OCI-LY1 (cell line): ENCODE measurements at regions not wholly inside any gene's neighbourhood (a gene's known extent, or its start where the extent isn't known, plus 50 kb on each side); places are given as distances from the start of the nearest gene placed in this dataset.

Experiments
- H2AFZ ChIP-seq: fragments of 200-600 bp; sonication (generic), shearing (Covaris generic); 2 replicates; pipeline ENCODE4 v1.6.0; 2014; ENCODE audit warnings: antibody characterized with exemption, mild to moderate bottlenecking, low read length
- H3F3A ChIP-seq: fragments of 200-600 bp; sonication (generic), shearing (Covaris generic); 2 replicates; pipeline ENCODE4 v1.6.0; 2014; ENCODE audit warnings: mild to moderate bottlenecking, antibody characterized with exemption, low read length, moderate library complexity; ENCODE audit not compliant: insufficient read depth
- H3K27ac ChIP-seq: fragments of 200-600 bp; sonication (generic); 2 replicates; pipeline ENCODE4 v1.5.1; 2014; ENCODE audit warnings: low read length, mixed run types, mild to moderate bottlenecking, low read depth; ENCODE audit not compliant: poor library complexity, severe bottlenecking
- H3K27me3 ChIP-seq: fragments of 200-600 bp; sonication (generic); 2 replicates; pipeline ENCODE4 v1.6.0; 2014; ENCODE audit warnings: antibody characterized with exemption, mild to moderate bottlenecking, low read length, moderate library complexity; ENCODE audit not compliant: insufficient read depth
- H3K36me3 ChIP-seq: fragments of 200-600 bp; sonication (generic); 2 replicates; pipeline ENCODE4 v1.6.1; 2014; ENCODE audit warnings: mild to moderate bottlenecking, antibody characterized with exemption, low read length, moderate library complexity, mixed read lengths; ENCODE audit not compliant: insufficient read depth
- H3K4me1 ChIP-seq: fragments of 200-600 bp; sonication (generic); 2 replicates; pipeline ENCODE4 v1.5.1; 2014; ENCODE audit warnings: mild to moderate bottlenecking, low read length, moderate library complexity; ENCODE audit not compliant: insufficient read depth, severe bottlenecking
- H3K4me2 ChIP-seq: fragments of 200-600 bp; sonication (generic), shearing (Covaris generic); 2 replicates; pipeline ENCODE4 v1.6.1; 2014; ENCODE audit warnings: low read length
- H3K4me3 ChIP-seq: fragments of 200-600 bp; sonication (generic); 2 replicates; pipeline ENCODE4 v1.5.1; 2014; ENCODE audit warnings: low read length, low read depth, mild to moderate bottlenecking, mixed read lengths; ENCODE audit not compliant: poor library complexity, severe bottlenecking
- H3K79me2 ChIP-seq: fragments of 200-600 bp; shearing (Covaris generic); 2 replicates; pipeline ENCODE4 v1.6.1; 2016; ENCODE audit warnings: mixed run types, low read length, mixed read lengths; ENCODE audit not compliant: insufficient read depth
- H3K9ac ChIP-seq: fragments of 200-600 bp; sonication (generic), shearing (Covaris generic); 2 replicates; pipeline ENCODE4 v1.6.1; 2014; ENCODE audit warnings: mild to moderate bottlenecking, low read length, mixed read lengths
- H3K9me2 ChIP-seq: fragments of 200-600 bp; sonication (generic), shearing (Covaris generic); 2 replicates; pipeline ENCODE4 v1.6.1; 2014; ENCODE audit warnings: low read depth, mild to moderate bottlenecking, low read length, mixed read lengths
- H3K9me3 ChIP-seq: fragments of 200-600 bp; shearing (Covaris generic); 2 replicates; pipeline ENCODE4 v1.6.1; 2014; ENCODE audit warnings: low read length, mixed read lengths
- H4K20me1 ChIP-seq: fragments of 200-600 bp; sonication (generic), shearing (Covaris generic); 2 replicates; pipeline ENCODE4 v1.6.0; 2016; ENCODE audit warnings: mild to moderate bottlenecking, low read length; ENCODE audit not compliant: insufficient read depth
- CTCF ChIP-seq: fragments of 200-600 bp; sonication (generic), shearing (Covaris generic); IDR thresholded peaks from 2 replicates; pipeline ENCODE4 v1.5.1; 2017; ENCODE audit warnings: mild to moderate bottlenecking, antibody characterized with exemption, low read length, moderate library complexity, mixed read lengths
- EZH2 ChIP-seq: fragments of 200-600 bp; sonication (generic), shearing (Covaris generic); IDR thresholded peaks from 2 replicates; pipeline ENCODE4 v1.8.0; 2017; ENCODE audit warnings: borderline replicate concordance, mixed run types, mild to moderate bottlenecking, antibody characterized with exemption, low read length, moderate library complexity, mixed read lengths

- Histone ChIP-seq H3K9me2 (no peaks in the 10 kb centered on the region), H3K9me3 (no peaks in the 10 kb centered on the region), H3F3A (no peaks in the 10 kb centered on the region), H3K79me2 (no peaks in the 10 kb centered on the region), H4K20me1 (no peaks in the 10 kb centered on the region), H3K9ac (no peak overlapping the region), H3K27ac (no peak overlapping the region), H3K27me3 (no peaks in the 10 kb centered on the region), H3K36me3 (no peaks in the 10 kb centered on the region), H3K4me1 (no peaks in the 10 kb centered on the region), H3K4me2 (no peak overlapping the region), H3K4me3 (no peak overlapping the region), H2AFZ (no peak overlapping the region)
- TF ChIP-seq CTCF (no peak), EZH2 (no peak)
Measured at GRCh38 chr9:115730845-115731244, 422.7 kb upstream of the PAPPA start.

- Histone ChIP-seq H3F3A (no peaks in the 10 kb centered on the region), H3K27ac (no peak overlapping the region), H2AFZ (no peak overlapping the region), H3K4me3 (no peak overlapping the region), H3K27me3 (no peaks in the 10 kb centered on the region), H3K79me2 (no peaks in the 10 kb centered on the region), H3K9me2 (no peaks in the 10 kb centered on the region), H3K4me2 (no peak overlapping the region), H3K9ac (no peak overlapping the region), H3K9me3 (no peaks in the 10 kb centered on the region), H3K4me1 (no peaks in the 10 kb centered on the region), H3K36me3 (no peaks in the 10 kb centered on the region), H4K20me1 (no peaks in the 10 kb centered on the region)
- no peak for TF ChIP-seq CTCF
- TF ChIP-seq EZH2 = no peak
Measured at GRCh38 chr9:115733318-115734110, 420.1 kb upstream of the PAPPA start.

- no peaks in the 10 kb centered on the region for H3K79me2 ChIP-seq
- H3F3A ChIP-seq = no peaks in the 10 kb centered on the region
- H4K20me1 ChIP-seq = no peaks in the 10 kb centered on the region
- H2AFZ ChIP-seq = no peak overlapping the region
- H3K36me3 ChIP-seq = no peaks in the 10 kb centered on the region
- no peak overlapping the region for H3K9ac ChIP-seq
- no peaks in the 10 kb centered on the region for H3K27me3 ChIP-seq
- TF ChIP-seq CTCF (no peak), EZH2 (no peak)
- no peaks in the 10 kb centered on the region for H3K4me1 ChIP-seq
- H3K9me3 ChIP-seq = no peaks in the 10 kb centered on the region
- H3K9me2 ChIP-seq = no peaks in the 10 kb centered on the region
- no peak overlapping the region for H3K27ac ChIP-seq
- no peak overlapping the region for H3K4me2 ChIP-seq
- no peak overlapping the region for H3K4me3 ChIP-seq
Measured at GRCh38 chr9:115739096-115739875, 414.3 kb upstream of the PAPPA start.
